IMR-90 (cell line): ENCODE measurements at regions not wholly inside any gene's neighbourhood (a gene's known extent, or its start where the extent isn't known, plus 50 kb on each side); places are given as distances from the start of the nearest gene placed in this dataset.
A peak's percentile ranks its signal among the peaks of the same experiment; 100 is the strongest.

Source experiments
- ATAC-seq: fragments of 200-7000 bp; cut with Tn5 transposase; 2 replicates; pipeline ENCODE4 v1.9.1; 2020; ENCODE audit warnings: low read depth, mild to moderate bottlenecking, moderate library complexity
- BruUV-seq: library from RNA; stranded (reverse); fragments of 400-500 nt; replicated peaks from 2 replicates; lab custom pipeline; 2021; lab: Mats Ljungman, UMichigan
- CTCF ChIA-PET: fragments of 300-600 bp; formaldehyde crosslinking; extraction: SDS; loops from one replicate; lab custom pipeline; 2021; ENCODE audit warnings: antibody characterized with exemption; lab: Yijun Ruan, JAX
- POLR2A ChIA-PET: fragments of 300-600 bp; sonication (Branson Sonifier 250); formaldehyde crosslinking; loops from one replicate; lab custom pipeline; 2022; ENCODE audit warnings: antibody characterized with exemption; ENCODE audit not compliant: unreplicated experiment; lab: Charles Lee
- DNase-seq: peaks from one replicate; pipeline ENCODE4 v3.0.0; 2013
- H2AFZ ChIP-seq: replicated peaks from 2 replicates; pipeline ENCODE3; 2013; ENCODE audit warnings: low read length, mild to moderate bottlenecking; ENCODE audit not compliant: poor library complexity
- H2AK5ac ChIP-seq: 2 replicates; pipeline ENCODE4 v1.6.1; 2013; ENCODE audit warnings: low read depth, low read length, inconsistent platforms
- H2AK9ac ChIP-seq: replicated peaks from 2 replicates; pipeline ENCODE3; 2013; ENCODE audit warnings: mild to moderate bottlenecking, low read depth, low read length, moderate library complexity; ENCODE audit not compliant: poor library complexity
- H2BK120ac ChIP-seq: 2 replicates; pipeline ENCODE4 v1.6.1; 2013; ENCODE audit warnings: low read depth, low read length, inconsistent platforms
- H2BK15ac ChIP-seq: 3 replicates; pipeline ENCODE4 v1.6.1; 2013; ENCODE audit warnings: low read depth, low read length, inconsistent platforms
- H2BK20ac ChIP-seq: 2 replicates; pipeline ENCODE4 v1.6.1; 2013; ENCODE audit warnings: low read depth, mild to moderate bottlenecking, inconsistent platforms, low read length, moderate library complexity
- H2BK5ac ChIP-seq: 2 replicates; pipeline ENCODE4 v1.6.1; 2013; ENCODE audit warnings: mild to moderate bottlenecking, low read depth, low read length, inconsistent platforms; ENCODE audit not compliant: poor library complexity, severe bottlenecking
- H3K14ac ChIP-seq: replicated peaks from 2 replicates; pipeline ENCODE4 v1.6.1; 2013; ENCODE audit warnings: low read depth, low read length, inconsistent platforms
- H3K18ac ChIP-seq: 2 replicates; pipeline ENCODE4 v1.6.1; 2013; ENCODE audit warnings: low read depth, low read length, control low read depth
- H3K23ac ChIP-seq: 2 replicates; pipeline ENCODE4 v1.6.1; 2013; ENCODE audit warnings: low read depth, low read length, inconsistent platforms
- H3K27ac ChIP-seq: 2 replicates; pipeline ENCODE4 v1.5.1; 2013; ENCODE audit warnings: mild to moderate bottlenecking, control low read depth, low read length; ENCODE audit not compliant: insufficient read depth
- H3K27me3 ChIP-seq: 2 replicates; pipeline ENCODE4 v1.6.1; 2013; ENCODE audit warnings: low read length; ENCODE audit not compliant: control insufficient read depth, insufficient read depth
- H3K36me3 ChIP-seq: 2 replicates; pipeline ENCODE4 v1.6.1; 2013; ENCODE audit warnings: low read length, mixed read lengths; ENCODE audit not compliant: control insufficient read depth, insufficient read depth
- H3K4ac ChIP-seq: 2 replicates; pipeline ENCODE4 v1.6.1; 2013; ENCODE audit warnings: low read depth, low read length, inconsistent platforms
- H3K4me1 ChIP-seq: 2 replicates; pipeline ENCODE4 v1.6.1; 2013; ENCODE audit warnings: low read length, mixed read lengths; ENCODE audit not compliant: control insufficient read depth, insufficient read depth
- H3K4me2 ChIP-seq: 2 replicates; pipeline ENCODE4 v1.6.1; 2013; ENCODE audit warnings: low read depth, mild to moderate bottlenecking, control low read depth, low read length, moderate library complexity
- H3K4me3 ChIP-seq: 2 replicates; pipeline ENCODE4 v1.5.1; 2013; ENCODE audit warnings: low read depth, mild to moderate bottlenecking, control low read depth, low read length, moderate library complexity; ENCODE audit not compliant: insufficient read depth
- H3K56ac ChIP-seq: 2 replicates; pipeline ENCODE4 v1.6.1; 2013; ENCODE audit warnings: low read length, inconsistent platforms; ENCODE audit not compliant: insufficient read depth; ENCODE audit errors: extremely low read depth
- H3K79me1 ChIP-seq, 2 experiments: 2 replicates each; pipeline ENCODE4 v1.6.1; 2013; ENCODE audit warnings: low read length in 2 of 2, inconsistent platforms in 1 of 2, low read depth in 1 of 2
- H3K9ac ChIP-seq: 2 replicates; pipeline ENCODE4 v1.6.1; 2013; ENCODE audit warnings: low read depth, low read length, control low read depth
- H3K9me1 ChIP-seq: 2 replicates; pipeline ENCODE4 v1.6.1; 2013; ENCODE audit warnings: low read length, inconsistent platforms; ENCODE audit not compliant: insufficient read depth
- H3K9me3 ChIP-seq: 2 replicates; pipeline ENCODE4 v1.6.1; 2013; ENCODE audit warnings: low read length; ENCODE audit not compliant: control insufficient read depth, insufficient read depth
- H4K20me1 ChIP-seq: 2 replicates; pipeline ENCODE4 v1.6.1; 2013; ENCODE audit warnings: low read length, inconsistent platforms; ENCODE audit not compliant: insufficient read depth
- H4K5ac ChIP-seq: 2 replicates; pipeline ENCODE4 v1.6.1; 2013; ENCODE audit warnings: mild to moderate bottlenecking, low read depth, low read length, control low read depth
- H4K8ac ChIP-seq, 2 experiments: 2 replicates each; pipeline ENCODE4 v1.6.1; 2013; ENCODE audit warnings: low read depth in 2 of 2, low read length in 2 of 2, control low read depth in 1 of 2, inconsistent platforms in 1 of 2
- H4K91ac ChIP-seq: 2 replicates; pipeline ENCODE4 v1.6.1; 2013; ENCODE audit warnings: low read depth, low read length, inconsistent platforms; ENCODE audit not compliant: insufficient read depth
- BHLHE40 ChIP-seq: fragments of 150-350 bp; IDR thresholded peaks from 2 replicates; pipeline ENCODE4 v1.6.1; 2016; ENCODE audit warnings: mild to moderate bottlenecking, low read depth, low read length
- CEBPB ChIP-seq: IDR thresholded peaks from 2 replicates; pipeline ENCODE4 v1.6.1; 2012; ENCODE audit warnings: low read depth, low read length, improper control_type of control experiment
- CHD1 ChIP-seq: IDR thresholded peaks from 2 replicates; pipeline ENCODE4 v1.6.1; 2012; ENCODE audit warnings: low read depth, low read length, improper control_type of control experiment
- MAFK ChIP-seq: IDR thresholded peaks from 2 replicates; pipeline ENCODE4 v1.6.1; 2012; ENCODE audit warnings: low read depth, low read length, improper control_type of control experiment
- MXI1 ChIP-seq: IDR thresholded peaks from 2 replicates; pipeline ENCODE4 v1.6.1; 2012; ENCODE audit warnings: low read depth, mild to moderate bottlenecking, low read length, moderate library complexity, borderline replicate concordance
- NFE2L2 ChIP-seq: fragments of 150-350 bp; IDR thresholded peaks from 2 replicates; pipeline ENCODE4 v1.6.1; 2016; ENCODE audit warnings: low read depth, mild to moderate bottlenecking, low read length
- POLR2A ChIP-seq: IDR thresholded peaks from 2 replicates; pipeline ENCODE4 v1.6.1; 2012; ENCODE audit warnings: mild to moderate bottlenecking, low read depth, low read length
- RAD21 ChIP-seq: IDR thresholded peaks from 2 replicates; pipeline ENCODE4 v1.6.1; 2012; ENCODE audit warnings: low read length, improper control_type of control experiment
- RCOR1 ChIP-seq: IDR thresholded peaks from 2 replicates; pipeline ENCODE4 v1.6.1; 2012; ENCODE audit warnings: mild to moderate bottlenecking, low read length, improper control_type of control experiment; ENCODE audit not compliant: insufficient replicate concordance
- RFX5 ChIP-seq: IDR thresholded peaks from 2 replicates; pipeline ENCODE4 v1.8.0; 2012; ENCODE audit warnings: low read depth, mild to moderate bottlenecking, low read length, moderate library complexity
- SMC3 ChIP-seq: fragments of 150-350 bp; IDR thresholded peaks from 2 replicates; pipeline ENCODE4 v1.6.1; 2016; ENCODE audit warnings: low read depth, mild to moderate bottlenecking, antibody characterized with exemption, low read length, moderate library complexity
- WGBS, 2 experiments: methylation state at CpG; one replicate each; pipeline versions ENCODE4 v1.1.5 to v1.1.7; 2013; ENCODE audit warnings: missing lambda C conversion rate in 2 of 2; ENCODE audit not compliant: insufficient read length in 1 of 2; ENCODE audit errors: extremely low coverage in 2 of 2; 5-methylcytosine and 5-hydroxymethylcytosine counted together
- dilution Hi-C: fragments of 300-500 bp; cut with HindIII; formaldehyde crosslinking; loops from one replicate; pipeline ENCODE4 v1.14.3; 2018; ENCODE audit warnings: low sequenced_read_pairs; ENCODE audit not compliant: unreplicated experiment
- in situ Hi-C: fragments of 300-500 bp; cut with MboI; formaldehyde crosslinking; loops from 3 replicates; pipeline ENCODE4 v1.14.3; 2019; ENCODE audit warnings: low sequenced_read_pairs, inconsistent platforms, mixed read lengths
- intact Hi-C: fragments of 100-400 bp; cut with micrococcal nuclease; formaldehyde crosslinking; loops from 2 replicates; pipeline ENCODE4 v1.10.0; 2022
- TF ChIP-seq, protein P1 (sequence below): conservative IDR thresholded peaks from 2 replicates; pipeline ENCODE4 v1.5.1; 2012; ENCODE audit warnings: mild to moderate bottlenecking, low read depth, low read length, improper control_type of control experiment
- TF ChIP-seq, protein P2 (sequence below): fragments of 150-350 bp; IDR thresholded peaks from 2 replicates; pipeline ENCODE4 v1.6.1; 2017; ENCODE audit warnings: mild to moderate bottlenecking, antibody characterized with exemption, low read length, low read depth
- TF ChIP-seq, protein P3 (sequence below): fragments of 150-350 bp; IDR thresholded peaks from 2 replicates; pipeline ENCODE4 v1.6.1; 2016; ENCODE audit warnings: low read depth, mild to moderate bottlenecking, low read length, moderate library complexity, borderline replicate concordance

DNA sequence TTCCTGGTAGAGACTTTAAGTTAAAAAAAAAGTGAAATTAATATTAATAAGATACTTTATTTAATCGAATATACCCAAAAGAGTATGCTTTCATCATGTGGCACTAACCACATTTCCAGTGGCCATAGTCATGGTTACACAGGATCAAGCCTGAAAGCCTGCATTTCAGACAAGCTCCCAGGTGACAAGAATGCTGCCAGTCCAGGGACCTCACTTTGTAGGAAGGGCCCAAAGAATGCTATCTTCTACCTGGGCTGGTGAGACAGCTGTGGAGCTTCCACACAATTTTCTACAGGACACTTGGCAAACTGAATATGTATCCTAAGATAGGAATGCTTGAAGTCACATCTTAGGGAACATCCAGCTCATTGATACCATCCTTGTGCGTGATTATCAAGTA, 203.8 kb downstream of the AUH start (continued):
- TF ChIP-seq RAD21 = no peak
- TF ChIP-seq RFX5 = no peak
- TF ChIP-seq MXI1 = no peak

DNA sequence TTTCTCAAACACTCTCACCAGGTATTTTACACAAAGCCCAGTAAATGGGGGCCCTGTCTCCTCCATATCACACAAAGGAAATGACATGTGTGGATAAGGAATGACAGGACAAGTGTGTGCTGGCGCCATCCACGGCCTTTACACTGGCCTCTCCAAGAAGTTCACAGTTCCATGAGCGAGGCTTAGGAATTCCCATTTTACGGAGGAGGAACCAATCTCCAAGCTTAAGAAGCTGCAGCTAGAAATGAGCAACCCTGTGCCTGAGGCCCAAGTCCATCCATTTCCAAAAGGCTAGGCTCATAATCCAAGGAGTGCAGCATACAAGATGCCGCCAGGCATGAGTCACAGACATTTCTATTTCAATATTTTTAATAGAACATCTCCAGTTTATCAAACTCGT, 203.4 kb downstream of the AUH start:
- H4K20me1 ChIP-seq = no peaks in the 10 kb centered on the region
- ATAC-seq = no peak
- no TSS peak for BruUV-seq
- dilution Hi-C loops (no loop called here), in situ Hi-C loops (no loop called here), intact Hi-C loops (no loop called here)
- peak overlapping the region; percentile 78 for H4K91ac ChIP-seq
- no peak overlapping the region for H3K23ac ChIP-seq
- H3K4me3 ChIP-seq = no peak overlapping the region
- peak overlapping the region; percentile 60 for H2BK120ac ChIP-seq
- POLR2A ChIA-PET = no interaction called here
- H2BK15ac ChIP-seq = peak overlapping the region; percentile 77; the same call in 2 of the 3 replicates
- peaks cover 5% of the 10 kb centered on the region for H3K9me3 ChIP-seq
- no peak overlapping the region for H3K4me2 ChIP-seq
- peak overlapping the region; percentile 50; the same call in 1 of the 2 replicates for H3K14ac ChIP-seq
- peak overlapping the region; percentile 54; the same call in 1 of the 2 replicates for H3K56ac ChIP-seq
- no peak overlapping the region for H3K27ac ChIP-seq
- peak overlapping the region; percentile 70; the same call in 1 of the 2 replicates for H2BK20ac ChIP-seq
- CTCF ChIA-PET = no interaction called here
- H2BK5ac ChIP-seq = no peak overlapping the region
- H3K36me3 ChIP-seq = no peaks in the 10 kb centered on the region
- DNase-seq = no peak
- peak overlapping the region; percentile 17 for H2AK5ac ChIP-seq
- no peak overlapping the region for H3K9ac ChIP-seq
- H3K9me1 ChIP-seq = peaks cover 14% of the 10 kb centered on the region
- peak overlapping the region; percentile 38; the same call in 1 of the 2 replicates for H3K4ac ChIP-seq
- H4K5ac ChIP-seq = no peak overlapping the region
- H2AK9ac ChIP-seq = peak overlapping the region; percentile 44
- peak overlapping the region; percentile 57; the same call in 1 of the 2 replicates for H3K18ac ChIP-seq
- peak overlapping the region; percentile 12 for H2AFZ ChIP-seq
- H3K27me3 ChIP-seq = no peaks in the 10 kb centered on the region
- peaks cover under 1 to 17% of the 10 kb centered on the region in 2 experiments; a peak in 3 of 4 replicates for H3K79me1 ChIP-seq
- H3K4me1 ChIP-seq = peaks cover 15% of the 10 kb centered on the region
- 92% methylated on average over 2 of the region's 6 CpGs; no CpG with 5 or more reads in 1 of the 2 experiments for WGBS, 2 experiments
- H4K8ac ChIP-seq = peak overlapping the region; percentile 30 to 40; a peak in 2 of 4 replicates
- TF ChIP-seq RCOR1 (no peak), BHLHE40 (no peak), NFE2L2 (no peak), RFX5 (no peak), MXI1 (no peak), MAFK (no peak), RAD21 (no peak), POLR2A (no peak), CEBPB (no peak), CHD1 (no peak), SMC3 (no peak)
- TF ChIP-seq, protein P1, sequence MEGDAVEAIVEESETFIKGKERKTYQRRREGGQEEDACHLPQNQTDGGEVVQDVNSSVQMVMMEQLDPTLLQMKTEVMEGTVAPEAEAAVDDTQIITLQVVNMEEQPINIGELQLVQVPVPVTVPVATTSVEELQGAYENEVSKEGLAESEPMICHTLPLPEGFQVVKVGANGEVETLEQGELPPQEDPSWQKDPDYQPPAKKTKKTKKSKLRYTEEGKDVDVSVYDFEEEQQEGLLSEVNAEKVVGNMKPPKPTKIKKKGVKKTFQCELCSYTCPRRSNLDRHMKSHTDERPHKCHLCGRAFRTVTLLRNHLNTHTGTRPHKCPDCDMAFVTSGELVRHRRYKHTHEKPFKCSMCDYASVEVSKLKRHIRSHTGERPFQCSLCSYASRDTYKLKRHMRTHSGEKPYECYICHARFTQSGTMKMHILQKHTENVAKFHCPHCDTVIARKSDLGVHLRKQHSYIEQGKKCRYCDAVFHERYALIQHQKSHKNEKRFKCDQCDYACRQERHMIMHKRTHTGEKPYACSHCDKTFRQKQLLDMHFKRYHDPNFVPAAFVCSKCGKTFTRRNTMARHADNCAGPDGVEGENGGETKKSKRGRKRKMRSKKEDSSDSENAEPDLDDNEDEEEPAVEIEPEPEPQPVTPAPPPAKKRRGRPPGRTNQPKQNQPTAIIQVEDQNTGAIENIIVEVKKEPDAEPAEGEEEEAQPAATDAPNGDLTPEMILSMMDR = no peak
- TF ChIP-seq, protein P2, sequence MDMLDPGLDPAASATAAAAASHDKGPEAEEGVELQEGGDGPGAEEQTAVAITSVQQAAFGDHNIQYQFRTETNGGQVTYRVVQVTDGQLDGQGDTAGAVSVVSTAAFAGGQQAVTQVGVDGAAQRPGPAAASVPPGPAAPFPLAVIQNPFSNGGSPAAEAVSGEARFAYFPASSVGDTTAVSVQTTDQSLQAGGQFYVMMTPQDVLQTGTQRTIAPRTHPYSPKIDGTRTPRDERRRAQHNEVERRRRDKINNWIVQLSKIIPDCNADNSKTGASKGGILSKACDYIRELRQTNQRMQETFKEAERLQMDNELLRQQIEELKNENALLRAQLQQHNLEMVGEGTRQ = no peak
- TF ChIP-seq, protein P3, sequence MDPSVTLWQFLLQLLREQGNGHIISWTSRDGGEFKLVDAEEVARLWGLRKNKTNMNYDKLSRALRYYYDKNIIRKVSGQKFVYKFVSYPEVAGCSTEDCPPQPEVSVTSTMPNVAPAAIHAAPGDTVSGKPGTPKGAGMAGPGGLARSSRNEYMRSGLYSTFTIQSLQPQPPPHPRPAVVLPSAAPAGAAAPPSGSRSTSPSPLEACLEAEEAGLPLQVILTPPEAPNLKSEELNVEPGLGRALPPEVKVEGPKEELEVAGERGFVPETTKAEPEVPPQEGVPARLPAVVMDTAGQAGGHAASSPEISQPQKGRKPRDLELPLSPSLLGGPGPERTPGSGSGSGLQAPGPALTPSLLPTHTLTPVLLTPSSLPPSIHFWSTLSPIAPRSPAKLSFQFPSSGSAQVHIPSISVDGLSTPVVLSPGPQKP = no peak
